ENCODE measurements at regions not wholly inside any gene's neighbourhood (a gene's known extent, or its start where the extent isn't known, plus 50 kb on each side); places are given as distances from the start of the nearest gene placed in this dataset.

DNA sequence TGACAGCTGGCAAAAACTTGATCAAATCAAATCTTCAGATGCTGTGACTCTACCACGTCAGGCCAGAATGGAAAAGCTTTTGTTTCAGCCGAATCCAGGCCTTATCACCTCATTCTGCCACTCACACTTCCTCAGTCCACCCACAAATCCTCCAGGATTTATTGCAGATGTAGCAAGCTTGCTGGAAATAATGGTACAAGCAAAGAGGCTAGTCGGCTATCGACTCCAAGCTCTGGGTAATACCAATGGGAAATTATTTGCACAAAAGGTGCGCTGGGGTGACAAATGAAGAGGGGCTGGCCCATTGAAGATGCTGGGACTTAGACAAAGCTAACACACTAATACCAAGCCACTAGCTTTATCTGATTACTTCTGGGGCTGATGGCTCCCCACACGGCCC, 250.5 kb downstream of the ASCL1 start:
- DNase-seq (ENCODE audit: low read depth, low spot score) = no peak
- H4K20me1 ChIP-seq (ENCODE audit: insufficient read depth) = no peaks in the 10 kb centered on the region
- intact Hi-C loops (cut with micrococcal nuclease) = no loop called here
- POLR2A ChIA-PET = no interaction called here
- no peaks in the 10 kb centered on the region for H3K79me2 ChIP-seq (ENCODE audit: insufficient read depth, low read length)
- no peak overlapping the region for H3K27ac ChIP-seq (ENCODE audit: low read depth, low read length)
- no peak overlapping the region for H2AFZ ChIP-seq (ENCODE audit: low read depth, low read length, poor library complexity, severe bottlenecking)
- no peak overlapping the region for H3K9ac ChIP-seq (ENCODE audit: low read length)
- no peak for ATAC-seq
- H3K36me3 ChIP-seq (ENCODE audit: control insufficient read depth in 1 of 2, insufficient read depth in 2 of 2, low read length in 2 of 2) = no peaks in the 10 kb centered on the region
- BruUV-seq (replicated peaks) = no TSS peak
- H3K4me2 ChIP-seq (ENCODE audit: low read length) = no peak overlapping the region
- H3K9me2 ChIP-seq (ENCODE audit: insufficient read depth) = no peaks in the 10 kb centered on the region
- CTCF ChIA-PET = no interaction called here
- no peaks in the 10 kb centered on the region for H3K9me3 ChIP-seq (ENCODE audit: control insufficient read depth in 1 of 2, insufficient read depth in 1 of 2, low read depth in 1 of 2, low read length in 2 of 2)
- 0 out of 2 replicates have a peak, but pooled peaks cover 3% of the 10 kb centered on the region for H3K27me3 ChIP-seq (ENCODE audit: insufficient read depth, low read length)
- H3K4me1 ChIP-seq (ENCODE audit: control insufficient read depth in 1 of 2, insufficient read depth in 2 of 2, low read length in 2 of 2) = no peaks in the 10 kb centered on the region
- H3K4me3 ChIP-seq (replicated peaks in 1 of 2; ENCODE audit: low read depth in 1 of 2, low read length in 2 of 2) = no peak overlapping the region
- RAD21 ChIA-PET (ENCODE audit: low non-redundant PET in 1 of 2, low total read pairs in 2 of 2, uncharacterized antibody in 2 of 2, unreplicated experiment in 2 of 2) = no interaction called here
- TF ChIP-seq TCF7L2 (IDR thresholded peaks at IDR 0.05; ENCODE audit: borderline replicate concordance, extremely low read depth, insufficient read depth, insufficient read length) (no peak), JUND (IDR thresholded peaks at IDR 0.05) (no peak), SRF (IDR thresholded peaks at IDR 0.05; ENCODE audit: low read depth) (no peak), CBX3 (IDR thresholded peaks at IDR 0.05; ENCODE audit: low read depth) (no peak), EGR1 (IDR thresholded peaks at IDR 0.05; ENCODE audit: low read depth) (no peak), SP1 (IDR thresholded peaks at IDR 0.05; ENCODE audit: low read depth) (no peak), ZNF274 (IDR thresholded peaks at IDR 0.05; ENCODE audit: low read depth, low read length) (no peak), ZFX (IDR thresholded peaks at IDR 0.05) (no peak), ELF1 (IDR thresholded peaks at IDR 0.05; ENCODE audit: borderline replicate concordance, low read depth) (no peak), EZH2phosphoT487 (IDR thresholded peaks at IDR 0.05; ENCODE audit: borderline replicate concordance) (no peak), CEBPB (IDR thresholded peaks at IDR 0.05; ENCODE audit: low read depth) (no peak), SIN3A (IDR thresholded peaks at IDR 0.05; ENCODE audit: low read depth) (no peak), POLR2A (IDR thresholded peaks at IDR 0.05; ENCODE audit: borderline replicate concordance, extremely low read depth, insufficient read depth, insufficient read length) (no peak)
- TF ChIP-seq, protein P1, sequence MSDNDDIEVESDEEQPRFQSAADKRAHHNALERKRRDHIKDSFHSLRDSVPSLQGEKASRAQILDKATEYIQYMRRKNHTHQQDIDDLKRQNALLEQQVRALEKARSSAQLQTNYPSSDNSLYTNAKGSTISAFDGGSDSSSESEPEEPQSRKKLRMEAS (IDR thresholded peaks at IDR 0.05) = no peak

DNA sequence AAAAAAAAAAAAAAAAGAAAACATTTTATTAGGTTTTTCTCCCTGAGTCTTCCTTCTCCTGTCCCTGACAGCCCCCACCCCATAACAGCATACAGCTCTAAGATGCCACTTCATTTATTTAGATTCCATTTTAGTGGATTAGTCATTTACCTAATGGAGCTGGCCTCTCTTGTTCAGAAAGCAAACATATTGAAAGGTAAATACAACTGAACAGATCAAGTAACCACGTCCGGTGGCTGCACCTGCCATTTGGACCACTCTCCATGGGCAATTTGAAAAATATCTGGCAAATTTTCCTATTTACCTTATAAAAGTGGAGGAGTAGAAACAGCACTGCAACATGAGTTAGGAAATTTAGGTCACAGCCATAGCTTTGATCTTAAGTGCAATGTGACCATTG, 254.6 kb downstream of the C12orf42 start:
- Histone ChIP-seq H2AFZ (ENCODE audit: low read depth, low read length, poor library complexity, severe bottlenecking) (no peak overlapping the region), H3K36me3 (ENCODE audit: control insufficient read depth in 1 of 2, insufficient read depth in 2 of 2, low read length in 2 of 2) (no peaks in the 10 kb centered on the region), H3K9ac (ENCODE audit: low read length) (no peak overlapping the region), H4K20me1 (ENCODE audit: insufficient read depth) (no peaks in the 10 kb centered on the region), H3K9me2 (ENCODE audit: insufficient read depth) (no peaks in the 10 kb centered on the region), H3K27me3 (ENCODE audit: insufficient read depth, low read length) (peaks cover 5% of the 10 kb centered on the region; the same call in 1 of the 2 replicates), H3K4me3 (replicated peaks in 1 of 2; ENCODE audit: low read depth in 1 of 2, low read length in 2 of 2) (no peak overlapping the region), H3K9me3 (ENCODE audit: control insufficient read depth in 1 of 2, insufficient read depth in 1 of 2, low read depth in 1 of 2, low read length in 2 of 2) (no peaks in the 10 kb centered on the region), H3K4me2 (ENCODE audit: low read length) (no peak overlapping the region), H3K4me1 (ENCODE audit: control insufficient read depth in 1 of 2, insufficient read depth in 2 of 2, low read length in 2 of 2) (no peaks in the 10 kb centered on the region), H3K27ac (ENCODE audit: low read depth, low read length) (no peak overlapping the region), H3K79me2 (ENCODE audit: insufficient read depth, low read length) (no peaks in the 10 kb centered on the region)
- DNase-seq (ENCODE audit: low read depth, low spot score) (no peak), ATAC-seq (no peak)
- no TSS peak for BruUV-seq (replicated peaks)
- intact Hi-C loops (cut with micrococcal nuclease) = no loop called here
- ChIA-PET POLR2A (no interaction called here), RAD21 (ENCODE audit: low non-redundant PET in 1 of 2, low total read pairs in 2 of 2, uncharacterized antibody in 2 of 2, unreplicated experiment in 2 of 2) (no interaction called here), CTCF (no interaction called here)
- no peak for TF ChIP-seq EGR1 (IDR thresholded peaks at IDR 0.05; ENCODE audit: low read depth)
- TF ChIP-seq TCF7L2 (IDR thresholded peaks at IDR 0.05; ENCODE audit: borderline replicate concordance, extremely low read depth, insufficient read depth, insufficient read length) = no peak
- no peak for TF ChIP-seq POLR2A (IDR thresholded peaks at IDR 0.05; ENCODE audit: borderline replicate concordance, extremely low read depth, insufficient read depth, insufficient read length)
- TF ChIP-seq, protein P2, sequence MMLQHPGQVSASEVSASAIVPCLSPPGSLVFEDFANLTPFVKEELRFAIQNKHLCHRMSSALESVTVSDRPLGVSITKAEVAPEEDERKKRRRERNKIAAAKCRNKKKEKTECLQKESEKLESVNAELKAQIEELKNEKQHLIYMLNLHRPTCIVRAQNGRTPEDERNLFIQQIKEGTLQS (IDR thresholded peaks at IDR 0.05) = no peak
- TF ChIP-seq SRF (IDR thresholded peaks at IDR 0.05; ENCODE audit: low read depth) = no peak
- TF ChIP-seq, protein P3, sequence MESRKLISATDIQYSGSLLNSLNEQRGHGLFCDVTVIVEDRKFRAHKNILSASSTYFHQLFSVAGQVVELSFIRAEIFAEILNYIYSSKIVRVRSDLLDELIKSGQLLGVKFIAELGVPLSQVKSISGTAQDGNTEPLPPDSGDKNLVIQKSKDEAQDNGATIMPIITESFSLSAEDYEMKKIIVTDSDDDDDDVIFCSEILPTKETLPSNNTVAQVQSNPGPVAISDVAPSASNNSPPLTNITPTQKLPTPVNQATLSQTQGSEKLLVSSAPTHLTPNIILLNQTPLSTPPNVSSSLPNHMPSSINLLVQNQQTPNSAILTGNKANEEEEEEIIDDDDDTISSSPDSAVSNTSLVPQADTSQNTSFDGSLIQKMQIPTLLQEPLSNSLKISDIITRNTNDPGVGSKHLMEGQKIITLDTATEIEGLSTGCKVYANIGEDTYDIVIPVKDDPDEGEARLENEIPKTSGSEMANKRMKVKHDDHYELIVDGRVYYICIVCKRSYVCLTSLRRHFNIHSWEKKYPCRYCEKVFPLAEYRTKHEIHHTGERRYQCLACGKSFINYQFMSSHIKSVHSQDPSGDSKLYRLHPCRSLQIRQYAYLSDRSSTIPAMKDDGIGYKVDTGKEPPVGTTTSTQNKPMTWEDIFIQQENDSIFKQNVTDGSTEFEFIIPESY (IDR thresholded peaks at IDR 0.05; ENCODE audit: extremely low read depth, insufficient replicate concordance, low read length) = no peak
- no peak for TF ChIP-seq ZFX (IDR thresholded peaks at IDR 0.05)
- TF ChIP-seq FOSL1 (IDR thresholded peaks at IDR 0.05; ENCODE audit: low read depth) = no peak
- TF ChIP-seq EZH2phosphoT487 (IDR thresholded peaks at IDR 0.05; ENCODE audit: borderline replicate concordance) = no peak
- TF ChIP-seq CBX3 (IDR thresholded peaks at IDR 0.05; ENCODE audit: low read depth) = no peak
- no peak for TF ChIP-seq CEBPB (IDR thresholded peaks at IDR 0.05; ENCODE audit: low read depth)
- no peak for TF ChIP-seq ELF1 (IDR thresholded peaks at IDR 0.05; ENCODE audit: borderline replicate concordance, low read depth)
- no peak for TF ChIP-seq EZH2 (IDR thresholded peaks at IDR 0.05)
- no peak for TF ChIP-seq JUND (IDR thresholded peaks at IDR 0.05)

Measured in HCT116 (cell line).